ENCODE measurements at regions not wholly inside any gene's neighbourhood (a gene's known extent, or its start where the extent isn't known, plus 50 kb on each side); places are given as distances from the start of the nearest gene placed in this dataset.
"Not testable (repeated sequence)": the region's sequence is repeated elsewhere in the genome, so short reads cannot be mapped to it uniquely, and the experiment has no call there.

DNA sequence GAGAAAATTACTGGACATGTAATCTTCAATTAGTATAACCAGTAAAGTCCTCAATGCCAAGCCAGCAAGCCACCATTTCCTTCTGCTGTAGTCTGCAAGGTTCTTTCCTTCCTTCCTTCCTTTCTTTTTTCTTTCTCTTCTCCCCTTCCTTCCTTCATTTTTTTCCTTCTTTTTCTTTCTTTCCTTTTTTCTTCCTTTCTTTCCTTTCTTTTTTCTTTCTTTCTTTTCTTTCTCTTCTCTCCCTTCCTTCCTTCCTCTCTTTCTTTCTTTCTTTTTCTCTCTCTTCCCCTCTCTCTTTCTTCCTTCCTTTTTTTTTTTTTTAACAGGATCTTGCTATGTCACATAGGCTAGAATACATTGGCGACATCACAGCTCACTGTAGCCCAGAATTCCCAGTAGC lies 369.8 kb downstream of the SEMA3D start:
- no peak for DNase-seq (ENCODE audit: low spot score)

- DNase-seq (ENCODE audit: low spot score), result no peak
Measured at GRCh38 chr7:84813376-84813775, 373.5 kb downstream of the SEMA3D start.

GRCh38 chr7:84812021-84812420 lies 374.8 kb downstream of the SEMA3D start:
- DNase-seq (ENCODE audit: low spot score), result no peak

DNA sequence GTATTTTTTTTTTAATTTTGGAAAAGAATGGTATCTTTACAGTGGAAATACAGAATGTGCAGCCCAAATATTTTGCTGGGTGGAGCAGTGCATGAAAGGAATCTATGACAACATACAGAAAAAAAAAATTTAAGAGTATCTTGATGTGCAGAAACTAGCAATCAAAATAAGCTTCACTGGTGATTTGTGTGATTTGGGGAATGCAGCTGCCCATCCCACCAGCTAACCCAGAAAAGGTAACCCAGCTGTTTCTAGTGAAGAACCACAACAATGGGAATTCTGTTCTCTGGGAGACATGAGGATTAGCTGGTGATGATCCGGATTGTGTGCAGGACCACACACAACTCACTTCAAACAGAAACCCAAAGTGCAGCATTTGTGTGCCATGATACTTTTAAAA lies 375.5 kb downstream of the SEMA3D start:
- no peak for DNase-seq (ENCODE audit: low spot score)

DNA sequence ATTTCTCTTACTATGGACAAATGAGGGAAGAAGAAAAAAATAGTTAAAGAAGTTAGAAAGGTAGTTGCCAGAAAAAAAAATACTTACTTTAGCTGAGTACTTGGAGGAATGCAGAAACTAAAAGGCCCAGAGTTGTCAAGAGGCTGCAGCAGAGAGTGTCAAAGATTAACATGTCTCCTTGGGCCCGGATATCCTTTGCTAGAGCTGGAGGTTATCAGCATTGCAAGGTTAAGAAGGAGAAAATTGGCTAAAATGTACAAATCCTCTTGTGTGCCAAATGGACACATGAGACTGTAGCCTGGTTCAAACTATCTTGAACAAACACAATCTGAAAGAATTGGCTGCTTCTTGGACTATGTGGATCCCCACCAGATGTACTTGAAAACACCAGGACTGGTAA lies 377.0 kb downstream of the SEMA3D start:
- no peak for DNase-seq (ENCODE audit: low spot score)

GRCh38 chr7:84803979-84804378 lies 382.9 kb downstream of the SEMA3D start:
- no peak for DNase-seq (ENCODE audit: low spot score)

DNA sequence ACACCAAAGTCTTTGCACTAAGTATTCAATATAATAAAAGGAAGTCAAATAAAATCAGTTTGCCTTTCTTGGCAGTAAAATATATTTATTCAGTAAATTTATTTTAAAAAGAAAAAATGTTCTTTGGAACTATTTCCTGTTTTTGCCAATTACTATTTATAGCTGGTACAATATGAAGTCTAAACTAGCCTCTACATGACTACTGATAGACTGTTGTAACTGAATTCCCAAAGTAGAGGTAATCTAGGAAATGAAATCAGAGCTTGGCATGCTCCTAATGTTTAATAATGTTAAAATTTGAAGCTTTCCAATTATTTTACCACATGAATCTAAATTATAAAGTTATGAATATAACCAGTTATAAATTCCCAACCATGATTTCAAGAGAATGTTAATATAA lies 385.5 kb downstream of the SEMA3D start:
- no peak for DNase-seq (ENCODE audit: low spot score)

- no peak for DNase-seq (ENCODE audit: low spot score)
Measured at GRCh38 chr7:84800846-84801245, 386.0 kb downstream of the SEMA3D start.

- DNase-seq (ENCODE audit: low spot score), result no peak
Measured at GRCh38 chr7:84799106-84799505, 387.8 kb downstream of the SEMA3D start.

- DNase-seq (ENCODE audit: low spot score), result no peak
Measured at GRCh38 chr7:84792231-84792893, 394.5 kb downstream of the SEMA3D start.

DNA sequence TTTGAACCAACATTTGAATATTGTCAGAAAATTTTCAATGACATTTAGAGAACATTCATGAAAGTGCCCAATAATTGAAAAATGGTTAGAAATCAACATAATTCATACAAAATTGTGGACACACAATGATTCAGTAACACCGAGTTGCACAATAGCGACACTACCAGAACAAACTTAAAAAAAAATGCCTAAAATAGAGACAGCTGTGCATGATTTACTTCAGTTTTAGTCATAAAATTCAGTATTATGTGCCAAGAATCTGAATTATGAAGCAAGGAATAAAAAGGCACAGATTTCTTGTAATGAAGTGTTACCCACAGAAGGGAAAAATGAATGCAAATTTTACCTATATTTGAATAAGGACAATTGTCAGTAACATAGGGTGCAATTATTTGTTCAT lies 396.0 kb downstream of the SEMA3D start:
- DNase-seq (ENCODE audit: low spot score), result no peak

GRCh38 chr7:84786073-84786472 lies 400.8 kb downstream of the SEMA3D start:
- no peak for DNase-seq (ENCODE audit: low spot score)

DNA sequence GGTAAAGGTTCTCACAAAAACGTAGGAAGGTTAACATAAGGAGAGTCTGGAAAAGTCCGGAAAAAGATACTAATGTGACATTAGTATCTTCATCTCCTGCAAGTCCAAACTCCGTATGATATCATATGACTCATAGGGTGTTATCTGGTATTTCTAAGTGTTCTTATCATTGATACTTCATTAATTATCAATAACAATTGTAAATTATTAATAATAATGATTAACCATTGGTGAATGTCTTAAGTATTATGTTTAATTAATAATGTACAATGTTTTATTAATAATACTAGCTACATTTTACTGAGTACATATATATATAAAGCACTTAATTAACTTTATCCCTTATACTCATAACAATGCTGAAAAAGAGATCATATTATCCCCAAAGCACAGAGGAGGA lies 402.4 kb downstream of the SEMA3D start:
- no peak for DNase-seq (ENCODE audit: low spot score)

- no peak for DNase-seq (ENCODE audit: low spot score)
Measured at GRCh38 chr7:84783141-84783778, 403.6 kb downstream of the SEMA3D start.

DNA sequence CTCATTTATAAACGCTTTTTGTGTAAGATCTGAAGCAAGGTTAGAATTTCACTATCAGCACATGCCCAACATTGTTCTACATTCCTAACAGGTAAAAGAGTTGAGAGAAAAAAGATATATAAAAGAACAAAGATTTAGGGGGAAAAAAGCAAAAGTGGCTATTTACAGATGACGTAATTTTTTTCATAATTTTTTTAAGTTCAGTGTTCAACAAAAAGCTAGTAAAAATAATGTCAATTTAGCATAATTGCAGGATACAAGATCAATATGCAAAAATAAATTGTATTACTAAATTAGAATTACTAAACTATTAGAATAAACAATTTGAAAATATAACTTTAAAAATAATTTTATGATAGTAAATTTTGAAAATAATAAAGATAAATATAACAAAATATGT lies 405.0 kb downstream of the SEMA3D start:
- no peak for DNase-seq (ENCODE audit: low spot score)

GRCh38 chr7:84780158-84781124 lies 406.4 kb downstream of the SEMA3D start:
- no peak for DNase-seq (ENCODE audit: low spot score)

- no peak for DNase-seq (ENCODE audit: low spot score)
Measured at GRCh38 chr7:84757761-84758160, 429.1 kb downstream of the SEMA3D start.

DNA sequence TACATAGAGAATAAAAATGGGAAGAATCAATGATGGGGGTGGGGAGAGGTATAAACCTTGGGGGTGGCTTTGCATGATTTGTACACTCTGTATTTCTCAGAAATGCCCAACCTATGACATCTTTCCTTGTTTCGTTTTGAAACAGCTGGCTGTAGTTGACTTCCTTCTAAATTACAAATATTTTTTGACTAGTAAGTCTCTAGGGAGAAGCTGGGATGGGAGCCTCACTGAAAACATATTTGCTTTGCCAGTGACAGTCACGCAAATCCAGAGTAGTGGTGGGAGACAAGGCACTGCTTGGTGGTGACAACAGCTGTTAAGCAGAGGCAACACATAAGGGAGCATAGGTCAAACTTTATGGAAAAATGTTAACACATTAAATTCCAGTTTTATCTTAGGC lies 440.5 kb downstream of the SEMA3D start:
- peak; percentile 3 for DNase-seq (ENCODE audit: low spot score)

GRCh38 chr7:84744385-84744784 lies 442.5 kb downstream of the SEMA3D start:
- DNase-seq (ENCODE audit: low spot score), result no peak

- no peak for DNase-seq (ENCODE audit: low spot score)
Measured at GRCh38 chr7:84738583-84739150, 448.2 kb downstream of the SEMA3D start.

DNA sequence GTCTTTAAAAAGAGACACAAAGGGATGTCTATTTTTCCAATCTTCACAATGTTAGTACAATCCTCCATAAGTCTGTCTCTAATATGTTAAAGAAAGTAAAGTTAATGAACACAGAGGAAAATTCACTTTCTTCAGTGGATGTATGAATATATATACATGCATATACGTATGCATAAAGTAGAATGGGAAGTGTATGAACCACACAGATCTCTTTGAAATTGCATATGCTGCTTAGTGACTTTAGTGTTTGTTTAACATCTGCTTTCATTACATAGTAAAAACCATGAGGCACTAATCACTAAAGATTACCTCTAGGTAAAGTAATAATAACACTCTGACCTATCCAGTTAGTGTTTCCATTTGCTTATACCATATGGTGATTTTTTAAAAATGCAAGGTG lies 451.2 kb downstream of the SEMA3D start:
- DNase-seq (ENCODE audit: low spot score), result no peak

- no peak for DNase-seq (ENCODE audit: low spot score)
Measured at GRCh38 chr7:84735011-84735410, 451.8 kb downstream of the SEMA3D start.

DNA sequence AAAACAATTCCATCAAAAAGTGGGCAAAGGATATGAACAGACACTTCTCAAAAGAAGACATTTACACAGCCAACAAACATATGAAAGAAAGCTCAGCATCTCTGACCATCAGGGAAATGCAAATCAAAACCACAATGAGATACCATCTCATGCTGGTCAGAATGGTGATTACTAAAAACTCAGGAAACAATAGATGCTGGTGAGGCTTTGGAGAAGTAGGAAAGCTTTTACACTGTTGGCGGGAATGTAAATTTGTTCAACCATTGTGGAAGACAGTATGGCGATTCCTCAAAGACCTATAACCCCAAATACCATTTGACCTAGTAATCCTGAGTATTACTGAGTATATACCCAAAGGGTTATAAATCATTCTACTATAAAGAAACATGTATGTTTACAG lies 452.9 kb downstream of the SEMA3D start:
- DNase-seq (ENCODE audit: low spot score), result not testable (repeated sequence)
